ENCODE measurements at regions not wholly inside any gene's neighbourhood (a gene's known extent, or its start where the extent isn't known, plus 50 kb on each side); places are given as distances from the start of the nearest gene placed in this dataset.

- H3K27ac Mint-ChIP-seq (ENCODE audit: unreplicated experiment), result no peak overlapping the region
Measured at GRCh38 chr10:26355241-26355640, 82.9 kb upstream of the APBB1IP start.

GRCh38 chr10:26357203-26357602 lies 80.9 kb upstream of the APBB1IP start:
- Mint-ChIP-seq H3K4me1 (no peaks in the 10 kb centered on the region), H3K9me3 (no peaks in the 10 kb centered on the region)
- DNase-seq (ENCODE audit: low read depth, low spot score), result no peak

More at GRCh38 chr10:26355241-26355640, 82.9 kb upstream of the APBB1IP start:
- Mint-ChIP-seq H3K36me3 (ENCODE audit: low read depth) (no peaks in the 10 kb centered on the region), H3K9me3 (no peaks in the 10 kb centered on the region), H3K27me3 (ENCODE audit: low read depth) (peaks cover 72% of the 10 kb centered on the region), H3K4me3 (no peak overlapping the region), H3K4me1 (no peaks in the 10 kb centered on the region)
- TF ChIP-seq CTCF (conservative IDR thresholded peaks at IDR 0.05), result no peak
- no peak for DNase-seq (ENCODE audit: low read depth, low spot score)

DNA sequence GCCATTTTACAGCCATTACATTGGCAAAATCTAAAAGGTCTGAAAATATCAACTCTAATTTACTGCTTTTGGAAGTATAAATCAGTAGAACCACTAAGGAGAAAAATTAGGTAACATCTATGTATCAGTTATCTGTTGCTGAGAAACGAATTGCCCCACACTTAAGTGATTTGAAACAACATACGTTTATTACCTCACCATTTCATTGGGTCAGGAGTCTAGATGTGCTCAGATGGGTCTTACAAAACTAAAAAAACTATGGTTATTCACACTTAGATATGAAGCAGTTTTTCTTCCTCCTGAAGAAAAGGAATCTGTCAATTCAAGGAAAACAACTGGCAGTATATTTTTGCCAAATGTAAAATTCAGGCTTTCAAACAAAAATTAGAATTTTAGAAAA lies 80.1 kb upstream of the APBB1IP start:
- Mint-ChIP-seq H3K9me3 (no peaks in the 10 kb centered on the region), H3K4me3 (no peak overlapping the region), H3K36me3 (ENCODE audit: low read depth) (no peaks in the 10 kb centered on the region), H3K27me3 (ENCODE audit: low read depth) (peaks cover 81% of the 10 kb centered on the region), H3K4me1 (no peaks in the 10 kb centered on the region), H3K27ac (ENCODE audit: unreplicated experiment) (no peak overlapping the region)
- DNase-seq (ENCODE audit: low read depth, low spot score), result no peak
- TF ChIP-seq CTCF (conservative IDR thresholded peaks at IDR 0.05), result no peak

More at GRCh38 chr10:26357203-26357602, 80.9 kb upstream of the APBB1IP start:
- TF ChIP-seq CTCF (conservative IDR thresholded peaks at IDR 0.05), result no peak
- Mint-ChIP-seq H3K4me3 (no peak overlapping the region), H3K36me3 (ENCODE audit: low read depth) (no peaks in the 10 kb centered on the region), H3K27ac (ENCODE audit: unreplicated experiment) (no peak overlapping the region), H3K27me3 (ENCODE audit: low read depth) (peaks cover 84% of the 10 kb centered on the region)

GRCh38 chr10:26359670-26360069 lies 78.5 kb upstream of the APBB1IP start:
- Mint-ChIP-seq H3K4me1 (no peaks in the 10 kb centered on the region), H3K27me3 (ENCODE audit: low read depth) (peaks cover 65% of the 10 kb centered on the region), H3K36me3 (ENCODE audit: low read depth) (no peaks in the 10 kb centered on the region), H3K9me3 (no peaks in the 10 kb centered on the region), H3K4me3 (no peak overlapping the region), H3K27ac (ENCODE audit: unreplicated experiment) (no peak overlapping the region)
- DNase-seq (ENCODE audit: low read depth, low spot score), result no peak
- TF ChIP-seq CTCF (conservative IDR thresholded peaks at IDR 0.05), result no peak

DNA sequence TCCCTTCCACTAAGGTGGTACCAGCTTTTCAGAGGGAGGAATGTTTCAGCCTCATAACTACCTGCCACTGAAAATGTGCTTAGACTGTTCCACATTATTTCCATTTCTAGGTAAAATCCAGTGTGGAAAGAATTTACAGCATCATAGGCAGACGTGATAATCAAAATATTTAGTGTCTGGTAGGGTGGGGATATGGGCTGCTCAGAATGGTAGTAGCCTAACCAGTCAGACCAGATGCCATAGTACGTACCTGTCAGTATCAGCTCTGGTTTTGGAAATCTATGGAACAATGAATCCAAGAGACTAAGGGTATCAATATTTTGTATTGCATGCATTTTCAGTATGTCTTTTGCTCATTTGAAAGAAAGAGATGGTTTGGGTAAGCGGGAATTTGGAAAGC lies 76.8 kb upstream of the APBB1IP start:
- Mint-ChIP-seq H3K4me1 (no peaks in the 10 kb centered on the region), H3K27me3 (ENCODE audit: low read depth) (peaks cover 54% of the 10 kb centered on the region), H3K36me3 (ENCODE audit: low read depth) (no peaks in the 10 kb centered on the region), H3K27ac (ENCODE audit: unreplicated experiment) (no peak overlapping the region), H3K9me3 (no peaks in the 10 kb centered on the region), H3K4me3 (no peak overlapping the region)
- TF ChIP-seq CTCF (conservative IDR thresholded peaks at IDR 0.05), result no peak
- no peak for DNase-seq (ENCODE audit: low read depth, low spot score)

GRCh38 chr10:26361971-26362370 lies 76.2 kb upstream of the APBB1IP start:
- no peak for TF ChIP-seq CTCF (conservative IDR thresholded peaks at IDR 0.05)
- peaks cover 52% of the 10 kb centered on the region for H3K27me3 Mint-ChIP-seq (ENCODE audit: low read depth)
- H3K4me3 Mint-ChIP-seq, result no peak overlapping the region
- no peak for DNase-seq (ENCODE audit: low read depth, low spot score)
- H3K4me1 Mint-ChIP-seq, result no peaks in the 10 kb centered on the region
- no peak overlapping the region for H3K27ac Mint-ChIP-seq (ENCODE audit: unreplicated experiment)
- no peaks in the 10 kb centered on the region for H3K9me3 Mint-ChIP-seq
- H3K36me3 Mint-ChIP-seq (ENCODE audit: low read depth), result no peaks in the 10 kb centered on the region
